ENCODE measurements at regions not wholly inside any gene's neighbourhood (a gene's known extent, or its start where the extent isn't known, plus 50 kb on each side); places are given as distances from the start of the nearest gene placed in this dataset.

DNA sequence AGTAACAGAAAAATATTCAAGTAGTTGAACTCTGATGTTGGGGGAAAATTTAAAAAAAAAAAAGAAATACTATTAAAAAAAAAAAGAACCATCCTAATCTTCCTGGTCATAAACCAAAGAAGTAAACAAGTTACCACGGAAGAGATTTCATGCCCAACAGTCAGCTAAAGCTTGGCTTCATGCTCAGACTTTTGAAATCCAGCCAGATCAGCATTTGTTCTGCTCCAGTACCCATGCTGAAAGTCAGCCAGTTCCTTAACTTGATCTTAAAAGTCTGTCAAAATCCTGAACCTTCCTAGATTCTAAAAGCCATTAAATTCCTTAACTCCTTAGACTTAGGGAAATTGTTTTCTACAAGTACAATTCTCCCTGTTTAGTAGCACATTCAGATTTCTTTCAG is 908.7 kb upstream of the CDH9 start:
- DNase-seq (no peak), ATAC-seq (no peak)
- no peaks in the 10 kb centered on the region for H3K27me3 ChIP-seq
- no peak overlapping the region for H3K27ac ChIP-seq
- H3K4me1 ChIP-seq, result no peaks in the 10 kb centered on the region
- H3K36me3 ChIP-seq (replicated peaks in 1 of 2; ENCODE audit: insufficient read depth in 1 of 2, low read depth in 2 of 2), result no peaks in the 10 kb centered on the region
- H3K9me3 ChIP-seq, result no peaks in the 10 kb centered on the region
- 3 to 14% methylated on average over 1 of the region's 1 CpG for WGBS, 2 donors
- TF ChIP-seq, protein P1, sequence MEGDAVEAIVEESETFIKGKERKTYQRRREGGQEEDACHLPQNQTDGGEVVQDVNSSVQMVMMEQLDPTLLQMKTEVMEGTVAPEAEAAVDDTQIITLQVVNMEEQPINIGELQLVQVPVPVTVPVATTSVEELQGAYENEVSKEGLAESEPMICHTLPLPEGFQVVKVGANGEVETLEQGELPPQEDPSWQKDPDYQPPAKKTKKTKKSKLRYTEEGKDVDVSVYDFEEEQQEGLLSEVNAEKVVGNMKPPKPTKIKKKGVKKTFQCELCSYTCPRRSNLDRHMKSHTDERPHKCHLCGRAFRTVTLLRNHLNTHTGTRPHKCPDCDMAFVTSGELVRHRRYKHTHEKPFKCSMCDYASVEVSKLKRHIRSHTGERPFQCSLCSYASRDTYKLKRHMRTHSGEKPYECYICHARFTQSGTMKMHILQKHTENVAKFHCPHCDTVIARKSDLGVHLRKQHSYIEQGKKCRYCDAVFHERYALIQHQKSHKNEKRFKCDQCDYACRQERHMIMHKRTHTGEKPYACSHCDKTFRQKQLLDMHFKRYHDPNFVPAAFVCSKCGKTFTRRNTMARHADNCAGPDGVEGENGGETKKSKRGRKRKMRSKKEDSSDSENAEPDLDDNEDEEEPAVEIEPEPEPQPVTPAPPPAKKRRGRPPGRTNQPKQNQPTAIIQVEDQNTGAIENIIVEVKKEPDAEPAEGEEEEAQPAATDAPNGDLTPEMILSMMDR (IDR thresholded peaks at IDR 0.05), result no peak
- no peak for TF ChIP-seq POLR2A (IDR thresholded peaks at IDR 0.05)
- intact Hi-C loops (cut with DNase I), result no loop called here
- H3K4me3 ChIP-seq, result no peak overlapping the region

DNA sequence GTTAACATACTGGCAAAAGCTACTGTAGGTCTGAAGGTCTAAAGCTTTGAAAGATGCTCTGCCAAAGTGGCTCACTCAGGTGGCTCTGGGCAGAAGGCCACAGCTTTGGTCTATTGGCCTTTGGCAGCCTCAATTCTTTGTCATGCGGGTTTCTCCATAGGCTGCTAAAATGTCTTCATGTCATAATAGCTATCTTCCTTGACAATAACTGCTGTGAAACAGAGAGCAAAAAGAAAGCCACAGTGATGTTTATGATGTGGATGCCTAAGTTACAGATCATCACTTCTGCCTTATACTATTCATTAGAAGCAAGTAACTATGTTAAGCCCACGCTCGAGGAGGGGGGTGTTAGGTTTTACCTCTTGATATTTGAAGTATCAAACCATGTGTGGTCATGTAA is 906.1 kb upstream of the CDH9 start:
- TF ChIP-seq POLR2A (IDR thresholded peaks at IDR 0.05), result no peak
- TF ChIP-seq, protein P1 (IDR thresholded peaks at IDR 0.05), result no peak
- WGBS, 2 donors, result 75 to 77% methylated on average over 3 of the region's 3 CpGs
- Histone ChIP-seq H3K9me3 (no peaks in the 10 kb centered on the region), H3K27me3 (no peaks in the 10 kb centered on the region), H3K27ac (no peak overlapping the region), H3K4me1 (no peaks in the 10 kb centered on the region), H3K36me3 (replicated peaks in 1 of 2; ENCODE audit: insufficient read depth in 1 of 2, low read depth in 2 of 2) (no peaks in the 10 kb centered on the region), H3K4me3 (no peak overlapping the region)
- DNase-seq (no peak), ATAC-seq (no peak)
- intact Hi-C loops (cut with DNase I), result no loop called here

DNA sequence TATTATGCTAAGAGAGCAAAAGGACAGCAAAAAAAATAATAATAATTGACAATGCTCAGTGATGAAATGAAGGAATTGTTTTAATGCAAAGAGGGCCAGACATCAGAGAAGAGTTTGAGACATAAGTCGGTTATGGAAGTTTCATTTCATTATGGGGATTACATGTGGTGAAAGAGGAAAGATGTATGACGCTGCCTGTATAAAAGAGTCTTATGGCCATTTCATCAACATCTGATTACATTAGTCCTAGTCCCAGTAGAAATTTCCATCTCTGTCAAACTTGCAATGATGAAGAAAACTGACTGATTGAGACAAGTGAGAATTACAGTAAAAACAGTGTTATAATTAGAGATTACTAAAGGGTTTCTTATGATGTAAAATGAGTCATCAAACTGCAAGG is 900.6 kb upstream of the CDH9 start:
- intact Hi-C loops (cut with DNase I), result no loop called here
- no peaks in the 10 kb centered on the region for H3K9me3 ChIP-seq
- no peaks in the 10 kb centered on the region for H3K4me1 ChIP-seq
- H3K36me3 ChIP-seq (replicated peaks in 1 of 2; ENCODE audit: insufficient read depth in 1 of 2, low read depth in 2 of 2), result no peaks in the 10 kb centered on the region
- no peak overlapping the region for H3K27ac ChIP-seq
- no peak for ATAC-seq
- no peaks in the 10 kb centered on the region for H3K27me3 ChIP-seq
- TF ChIP-seq POLR2A (IDR thresholded peaks at IDR 0.05), result no peak
- TF ChIP-seq, protein P1 (IDR thresholded peaks at IDR 0.05), result no peak
- no peak for DNase-seq
- 79 to 80% methylated on average over 2 of the region's 2 CpGs for WGBS, 2 donors
- no peak overlapping the region for H3K4me3 ChIP-seq

DNA sequence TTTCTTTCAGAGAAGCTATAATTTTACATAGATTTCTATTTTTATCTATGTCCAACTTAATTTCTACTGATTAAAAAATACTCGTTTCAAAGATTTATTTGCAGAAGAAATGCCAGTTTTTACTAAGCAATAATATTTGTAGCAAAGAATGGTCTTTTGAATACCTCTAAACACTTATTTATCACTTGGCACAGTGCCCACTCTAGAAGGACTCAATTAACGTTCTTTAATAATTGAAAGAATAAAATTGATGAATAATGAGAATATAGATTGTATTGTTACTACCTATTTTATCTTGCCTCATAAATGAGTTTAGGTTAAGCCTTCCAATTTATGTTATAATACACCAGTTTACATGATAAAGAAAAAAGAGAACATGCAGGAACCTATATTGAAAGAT is 889.7 kb upstream of the CDH9 start:
- DNase-seq (no peak), ATAC-seq (no peak)
- no peak overlapping the region for H3K27ac ChIP-seq
- no peaks in the 10 kb centered on the region for H3K36me3 ChIP-seq (replicated peaks in 1 of 2; ENCODE audit: insufficient read depth in 1 of 2, low read depth in 2 of 2)
- no peaks in the 10 kb centered on the region for H3K27me3 ChIP-seq
- H3K4me3 ChIP-seq, result no peak overlapping the region
- no peaks in the 10 kb centered on the region for H3K4me1 ChIP-seq
- intact Hi-C loops (cut with DNase I), result no loop called here
- 53 to 57% methylated on average over 2 of the region's 2 CpGs for WGBS, 2 donors
- no peaks in the 10 kb centered on the region for H3K9me3 ChIP-seq
- TF ChIP-seq, protein P1 (IDR thresholded peaks at IDR 0.05), result no peak
- no peak for TF ChIP-seq POLR2A (IDR thresholded peaks at IDR 0.05)

DNA sequence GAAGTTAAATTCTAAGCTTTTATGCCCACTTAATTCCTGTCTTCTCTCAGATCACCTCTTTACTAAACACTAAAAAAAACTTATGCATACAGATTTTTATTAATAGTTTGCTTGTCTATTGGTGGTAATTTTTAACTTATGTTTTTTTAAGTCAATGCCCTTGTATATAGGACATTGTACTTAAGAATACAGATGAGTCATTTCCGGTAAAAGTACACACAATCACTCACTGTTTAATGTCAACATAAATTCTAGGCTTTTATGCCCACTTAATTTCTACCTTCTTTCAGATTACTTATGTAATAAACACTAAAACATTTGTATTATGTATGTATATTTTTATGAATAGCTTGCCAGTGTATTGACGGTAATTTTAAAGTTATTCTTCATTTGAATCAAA is 872.8 kb upstream of the CDH9 start:
- intact Hi-C loops (cut with DNase I), result no loop called here
- 69 to 73% methylated on average over 2 of the region's 2 CpGs for WGBS, 2 donors

More for the DNA sequence above, 872.8 kb upstream of the CDH9 start:
- H3K27ac ChIP-seq, result no peak overlapping the region
- no peaks in the 10 kb centered on the region for H3K36me3 ChIP-seq (replicated peaks in 1 of 2; ENCODE audit: insufficient read depth in 1 of 2, low read depth in 2 of 2)
- TF ChIP-seq, protein P1 (IDR thresholded peaks at IDR 0.05), result no peak
- TF ChIP-seq POLR2A (IDR thresholded peaks at IDR 0.05), result no peak
- no peaks in the 10 kb centered on the region for H3K9me3 ChIP-seq
- DNase-seq (no peak), ATAC-seq (no peak)
- no peaks in the 10 kb centered on the region for H3K4me1 ChIP-seq
- H3K27me3 ChIP-seq, result no peaks in the 10 kb centered on the region
- no peak overlapping the region for H3K4me3 ChIP-seq

All from body of pancreas (tissue), 4 donors.